SW 1271 (cell line): ENCODE measurements at regions not wholly inside any gene's neighbourhood (a gene's known extent, or its start where the extent isn't known, plus 50 kb on each side); places are given as distances from the start of the nearest gene placed in this dataset.
"Not testable (repeated sequence)": the region's sequence is repeated elsewhere in the genome, so short reads cannot be mapped to it uniquely, and the experiment has no call there.

Experiments
- DNase-seq, 2 experiments: peaks; one replicate each; lab custom pipeline; 2025; lab: John Stamatoyannopoulos, UW

DNA sequence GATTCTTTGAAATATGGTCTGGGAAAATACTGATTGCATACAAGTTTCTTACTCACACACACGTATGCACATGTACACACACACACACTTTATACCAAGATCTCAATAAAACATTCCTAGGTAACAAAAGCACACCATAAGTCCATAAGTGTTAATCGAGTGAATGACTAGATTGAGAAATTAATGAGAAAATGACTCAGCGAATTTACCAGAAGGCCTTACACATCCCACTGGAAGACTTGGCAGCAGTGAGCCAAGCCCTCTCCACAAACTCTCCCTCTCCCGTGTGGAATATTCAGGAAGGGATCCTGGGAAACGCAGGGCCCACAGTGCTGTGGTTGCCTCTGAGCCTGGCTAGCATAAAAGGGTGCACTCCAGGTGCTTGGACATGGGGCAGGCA is 227.2 kb downstream of the LY86 start:
- no peak for DNase-seq

DNA sequence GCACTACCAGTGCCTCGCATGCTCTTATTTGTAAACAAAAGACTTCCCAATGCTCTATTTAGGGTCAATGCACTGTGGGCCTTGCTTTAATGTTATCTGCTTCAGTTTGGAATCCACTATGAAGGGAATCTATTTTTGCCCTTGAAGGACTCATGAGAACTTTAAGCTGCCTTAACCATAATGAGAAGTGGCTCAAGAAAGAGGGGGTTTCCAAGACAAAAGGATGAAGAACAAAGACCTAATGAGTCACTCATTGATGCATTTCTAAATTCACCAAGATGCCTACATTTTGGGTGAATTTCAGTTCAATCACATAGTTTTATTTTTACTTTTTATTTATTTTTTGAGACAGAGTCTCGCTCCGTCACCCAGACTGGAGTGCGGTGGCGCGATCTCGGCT is 228.2 kb downstream of the LY86 start:
- no peak for DNase-seq

DNA sequence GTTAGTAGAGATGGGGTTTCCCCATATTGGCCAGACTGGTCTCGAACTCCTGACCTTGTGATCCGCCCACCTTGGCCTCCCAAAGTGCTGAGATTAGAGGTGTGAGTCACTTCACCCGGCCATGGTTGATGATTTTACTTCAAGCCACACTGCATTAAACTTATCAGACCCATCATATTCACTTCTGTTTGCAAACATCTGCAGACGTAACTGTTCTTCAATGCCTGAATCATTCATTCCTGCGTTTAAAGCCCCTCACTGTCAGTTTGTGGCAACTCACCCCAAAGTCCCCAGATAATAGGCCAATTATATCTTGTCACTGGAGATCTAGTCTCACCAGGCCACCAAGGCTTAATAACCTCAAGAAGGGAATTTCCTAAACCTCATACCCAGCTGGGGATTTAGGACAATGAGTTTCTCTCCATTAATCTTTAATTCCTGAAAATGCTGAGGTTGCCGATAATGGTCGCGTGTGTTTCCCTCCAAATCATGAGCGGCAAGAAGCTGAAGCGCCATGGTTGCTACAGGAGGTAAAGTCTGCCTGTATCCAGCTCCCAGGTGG is 229.6 kb downstream of the LY86 start:
- DNase-seq, result no peak

DNA sequence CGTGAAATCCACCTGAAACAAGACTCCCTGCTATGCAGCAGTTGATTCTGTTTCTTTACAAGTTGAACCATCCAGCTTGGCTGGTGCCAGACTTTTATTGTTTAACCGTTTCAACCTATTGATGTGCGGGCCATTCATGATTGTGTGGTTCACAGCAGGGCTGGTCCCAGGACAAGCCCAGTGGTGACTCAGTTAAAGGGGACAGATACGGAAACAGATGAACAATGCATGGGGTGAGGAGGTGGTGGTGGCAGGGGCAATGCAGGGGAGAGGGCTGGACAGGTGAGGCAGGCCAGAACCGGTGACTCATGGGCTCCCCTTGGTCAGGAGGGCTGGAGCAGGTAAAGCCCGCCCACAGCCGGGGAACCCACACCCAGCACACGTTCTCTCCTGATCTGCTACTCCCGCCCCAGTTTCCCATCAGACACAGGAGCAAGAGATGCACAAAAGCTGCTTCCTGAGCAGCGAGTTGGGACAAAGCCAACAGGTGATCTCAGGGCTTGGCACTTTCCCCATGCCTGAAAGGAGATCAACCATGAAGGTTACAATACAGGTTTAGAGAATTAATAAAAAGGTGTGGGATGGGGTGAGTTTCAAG is 232.2 kb downstream of the LY86 start:
- no peak for DNase-seq

DNA sequence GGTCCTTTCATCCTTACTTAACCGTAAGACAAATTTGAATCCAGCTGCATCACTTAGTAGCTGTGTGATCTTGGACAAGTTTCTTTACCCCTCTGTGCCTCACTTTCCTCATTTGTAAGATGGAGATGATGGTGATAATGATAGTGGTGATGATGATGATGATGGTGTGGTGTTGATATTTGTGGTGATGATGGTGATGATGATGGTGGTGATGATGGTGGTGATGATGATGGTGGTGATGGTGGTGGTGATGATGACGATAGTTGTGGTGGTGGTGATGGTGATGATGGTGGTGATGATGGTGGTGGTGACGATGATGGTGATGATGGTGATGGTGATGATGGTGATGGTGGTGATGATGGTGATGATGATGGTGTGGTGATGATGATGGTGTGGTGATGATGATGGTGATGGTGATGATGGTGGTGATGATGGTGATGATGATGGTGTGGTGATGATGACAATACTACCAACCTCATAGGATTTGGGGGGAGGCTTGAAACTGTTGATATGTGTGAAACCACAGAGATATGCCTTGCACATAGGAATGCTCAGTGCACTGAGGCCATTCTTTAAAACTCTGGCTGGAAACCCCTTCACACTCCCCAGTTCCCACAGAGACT is 233.2 kb downstream of the LY86 start:
- no peak for DNase-seq

DNA sequence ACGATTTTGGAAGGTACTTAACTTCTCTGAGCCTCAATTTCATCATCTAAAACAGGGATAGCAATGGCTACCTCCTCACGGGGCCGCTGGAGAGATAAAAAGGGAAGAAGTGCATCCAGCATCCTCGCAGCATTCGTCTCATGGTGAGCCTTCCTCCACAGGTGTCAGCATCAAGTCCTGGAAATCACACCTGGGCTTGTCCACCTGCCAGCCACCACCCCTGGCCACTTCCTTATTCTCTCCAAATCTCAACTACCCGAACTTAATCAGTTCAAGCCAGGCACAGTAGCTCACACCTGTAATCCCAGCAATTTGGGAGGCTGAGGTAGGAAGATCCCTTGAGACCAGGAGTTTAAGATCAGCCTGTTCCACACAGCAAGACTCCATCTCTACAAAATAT is 234.5 kb downstream of the LY86 start:
- no peak for DNase-seq

DNA sequence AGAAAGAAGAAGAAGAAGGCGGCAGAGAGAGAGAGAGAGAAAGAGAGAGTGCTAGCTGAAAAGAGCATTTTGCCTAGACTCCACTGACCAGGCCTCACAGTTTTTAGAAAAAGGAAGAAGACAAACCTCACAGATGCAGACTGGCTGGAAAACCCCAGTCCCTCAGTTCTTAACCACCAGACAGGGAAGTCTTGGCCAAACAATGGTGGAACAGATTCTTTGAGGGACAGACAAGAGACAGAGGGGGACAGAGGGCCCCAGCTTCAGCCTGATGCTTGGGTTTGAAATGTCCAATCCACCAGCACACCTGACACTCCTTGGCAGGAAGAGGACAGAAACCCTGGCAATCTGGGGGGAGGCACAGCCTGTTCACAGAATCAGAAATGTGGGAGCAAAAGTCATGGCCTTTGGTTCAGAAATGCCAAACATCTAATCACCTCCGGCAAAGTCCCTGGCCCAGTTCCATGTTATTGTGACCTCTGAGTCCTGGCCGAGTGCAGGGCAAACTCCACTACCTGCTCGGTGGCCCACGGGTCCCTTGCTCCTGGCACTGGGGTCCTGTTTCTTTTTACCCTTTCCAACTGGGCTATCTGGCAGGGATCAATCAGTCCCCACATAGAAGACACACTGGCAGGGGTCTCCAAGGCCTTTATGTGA is 235.2 kb downstream of the LY86 start:
- DNase-seq, result no peak

DNA sequence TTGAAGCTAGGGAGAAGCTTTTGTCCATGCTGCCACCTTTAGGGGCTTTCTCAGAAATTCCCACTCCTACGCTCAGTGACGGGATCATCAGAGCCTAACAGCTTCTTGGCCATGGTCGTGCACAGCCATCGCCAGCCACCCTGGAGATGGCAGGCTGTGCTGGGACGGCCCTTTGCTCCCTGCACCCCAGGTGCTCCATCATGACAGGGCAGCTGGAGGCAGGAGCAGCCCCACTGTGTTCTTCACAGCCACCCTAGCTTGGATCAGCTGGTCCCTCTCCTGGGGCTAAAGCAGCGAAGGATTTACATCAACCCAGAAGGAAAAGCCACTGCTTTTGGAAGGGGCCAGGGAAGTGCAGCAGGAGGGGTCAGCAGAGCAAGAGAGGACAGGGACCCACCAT is 235.9 kb downstream of the LY86 start:
- no peak for DNase-seq

DNA sequence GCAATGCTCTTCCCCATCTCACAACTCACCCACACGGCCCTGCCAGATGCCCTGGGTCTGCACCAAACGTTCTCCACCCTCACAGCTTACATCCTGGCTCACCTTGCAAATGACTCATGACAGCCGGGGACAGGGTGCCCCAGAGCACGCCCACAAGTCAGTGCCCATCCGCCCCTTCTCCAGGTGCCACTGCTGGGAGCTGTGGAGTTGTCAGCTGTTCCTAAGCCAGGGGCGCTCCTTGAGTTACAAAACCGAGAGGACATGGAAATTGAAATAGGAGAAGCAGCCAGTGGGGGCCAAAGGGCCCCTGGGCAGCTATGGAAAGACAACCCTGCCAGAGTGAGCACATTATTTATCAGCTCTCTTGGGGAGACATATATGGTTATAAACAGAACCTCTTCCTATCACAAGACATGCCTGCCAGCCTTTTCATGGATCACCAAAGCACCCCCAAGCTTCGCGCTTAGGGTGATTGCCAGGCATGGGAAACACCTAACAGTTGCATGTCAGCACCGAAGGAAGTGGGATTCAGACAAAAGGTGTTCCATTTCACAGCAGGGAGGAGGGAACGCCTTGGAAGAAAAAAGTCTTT is 236.8 kb downstream of the LY86 start:
- no peak for DNase-seq

DNA sequence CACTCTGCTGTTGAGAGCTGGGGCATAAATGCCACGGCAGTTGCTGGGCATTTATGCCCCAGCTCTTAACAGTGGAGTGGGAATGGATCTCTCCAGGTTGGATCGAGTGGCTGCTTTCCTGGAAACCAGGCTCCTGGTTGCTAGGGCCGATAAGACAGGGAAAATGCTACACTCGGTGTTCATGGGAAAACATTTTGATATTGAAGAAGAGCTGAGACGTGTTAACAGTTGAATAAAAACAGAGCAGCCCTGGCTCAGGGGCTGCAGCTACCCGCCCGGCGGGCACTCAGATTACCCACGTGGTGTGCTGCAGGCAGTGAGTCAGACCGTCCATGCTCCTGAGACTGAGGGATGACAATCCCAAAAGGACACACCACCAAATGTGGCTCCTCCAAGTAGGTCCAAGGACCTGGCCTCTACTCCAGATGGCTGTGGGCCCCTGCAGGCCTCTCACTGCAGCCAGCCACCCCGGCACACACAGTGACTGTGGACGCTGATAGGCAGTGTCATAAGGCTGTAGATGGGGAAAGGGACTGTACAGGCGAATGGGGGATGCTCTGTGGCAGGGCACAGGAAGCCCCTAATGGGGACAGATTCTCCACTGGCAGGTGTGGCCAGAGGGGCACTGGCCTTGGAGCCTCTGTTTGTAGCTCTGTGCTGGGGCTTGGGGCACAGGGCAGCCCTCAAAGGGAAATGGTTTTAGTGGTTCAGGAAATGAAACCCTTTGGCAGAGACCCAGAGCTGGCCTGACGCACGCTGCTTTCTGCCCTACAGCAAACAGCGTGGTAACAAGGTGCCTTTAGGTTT is 237.8 kb downstream of the LY86 start:
- DNase-seq, result no peak

DNA sequence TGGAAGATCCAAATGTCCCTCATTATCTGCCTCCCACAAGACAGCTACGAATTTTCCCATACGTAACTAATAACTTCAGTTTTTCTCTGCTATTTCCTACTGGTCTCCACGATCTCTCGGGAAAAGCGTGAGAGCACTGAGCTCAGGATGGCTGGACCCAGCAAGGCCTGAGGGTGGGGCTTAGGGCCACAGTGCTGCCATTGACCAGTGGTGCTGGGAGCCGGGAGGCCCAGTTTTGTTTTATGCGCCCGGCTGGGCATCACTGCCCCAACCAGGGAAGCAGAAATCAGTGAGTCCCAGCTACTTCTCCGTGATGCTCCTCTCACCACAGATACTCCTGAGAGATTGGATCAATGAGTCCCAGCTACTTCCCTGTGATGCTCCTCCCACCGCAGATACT is 238.4 kb downstream of the LY86 start:
- no peak for DNase-seq

DNA sequence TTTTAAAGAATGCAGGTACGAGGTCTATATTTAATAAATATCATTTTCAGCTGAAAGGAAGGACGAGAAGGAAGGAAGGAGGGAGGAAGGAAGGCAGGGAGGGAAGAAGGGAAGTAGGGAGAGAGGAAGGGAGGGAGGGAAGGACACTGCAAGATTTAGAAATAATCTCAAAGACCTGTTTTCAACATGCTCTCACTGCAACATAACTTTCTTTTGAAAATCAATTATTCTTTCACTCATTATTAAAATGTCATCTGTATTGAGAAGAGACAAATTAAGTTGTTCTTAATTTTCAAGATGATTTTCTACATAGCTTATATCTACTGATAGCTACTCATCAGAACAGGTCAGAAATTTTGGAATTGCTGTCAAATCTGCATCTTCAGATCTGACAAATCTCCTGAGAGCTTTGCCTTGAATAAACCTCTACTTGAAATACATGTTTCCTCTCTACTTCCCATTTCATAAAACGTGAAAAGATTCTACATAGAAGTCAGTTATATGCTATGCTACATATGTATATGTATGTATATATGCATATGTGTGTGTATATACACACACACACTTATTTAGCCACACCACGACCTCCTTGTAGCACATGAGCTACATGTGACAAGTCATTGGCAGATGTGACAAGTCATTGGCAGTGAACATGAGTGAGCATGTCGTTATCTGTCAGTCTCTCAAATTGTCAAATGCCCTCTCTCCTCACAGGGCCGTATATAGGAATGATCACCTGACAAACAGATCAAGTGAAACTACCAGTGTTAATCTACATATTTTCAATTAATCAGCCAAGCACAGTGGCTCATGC is 241.6 kb downstream of the LY86 start:
- no peak for DNase-seq

DNA sequence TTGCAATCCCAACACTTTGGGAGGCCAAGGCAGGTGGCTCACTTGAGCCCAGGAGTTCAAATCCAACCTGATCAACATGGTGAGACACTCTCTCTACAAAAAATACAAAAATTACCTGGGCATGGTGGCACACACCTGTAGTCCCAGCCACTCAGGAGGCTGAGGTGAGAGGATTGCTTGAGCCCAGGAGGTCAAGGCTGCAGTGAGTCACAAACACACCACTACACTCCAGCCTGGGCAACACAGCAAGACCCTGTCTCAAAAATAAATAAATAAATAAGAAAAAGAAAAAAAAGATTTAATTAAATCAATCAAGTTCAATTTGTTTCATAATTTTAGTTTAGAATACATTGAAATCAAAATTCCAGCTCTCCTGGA is 242.2 kb downstream of the LY86 start:
- DNase-seq, result not testable (repeated sequence)

DNA sequence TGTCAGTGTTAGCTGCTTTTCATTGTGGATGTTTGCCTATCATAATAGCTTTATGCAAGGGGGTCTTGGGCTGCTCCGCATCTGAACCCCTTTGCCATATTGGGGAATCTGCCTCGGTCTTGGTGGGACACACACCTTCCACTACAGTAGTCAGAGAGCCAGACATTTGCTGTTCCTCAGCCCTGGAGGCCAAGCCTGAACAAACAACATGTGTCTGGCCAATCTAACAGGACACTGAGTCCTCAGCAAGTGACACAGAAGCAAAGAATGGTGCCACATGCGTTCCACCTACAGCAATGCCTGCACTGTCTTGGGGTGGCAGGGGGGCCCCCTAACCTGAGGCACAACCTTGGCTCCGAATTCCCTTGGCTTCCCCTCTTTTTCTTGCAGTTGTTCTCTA is 243.9 kb downstream of the LY86 start:
- no peak for DNase-seq

DNA sequence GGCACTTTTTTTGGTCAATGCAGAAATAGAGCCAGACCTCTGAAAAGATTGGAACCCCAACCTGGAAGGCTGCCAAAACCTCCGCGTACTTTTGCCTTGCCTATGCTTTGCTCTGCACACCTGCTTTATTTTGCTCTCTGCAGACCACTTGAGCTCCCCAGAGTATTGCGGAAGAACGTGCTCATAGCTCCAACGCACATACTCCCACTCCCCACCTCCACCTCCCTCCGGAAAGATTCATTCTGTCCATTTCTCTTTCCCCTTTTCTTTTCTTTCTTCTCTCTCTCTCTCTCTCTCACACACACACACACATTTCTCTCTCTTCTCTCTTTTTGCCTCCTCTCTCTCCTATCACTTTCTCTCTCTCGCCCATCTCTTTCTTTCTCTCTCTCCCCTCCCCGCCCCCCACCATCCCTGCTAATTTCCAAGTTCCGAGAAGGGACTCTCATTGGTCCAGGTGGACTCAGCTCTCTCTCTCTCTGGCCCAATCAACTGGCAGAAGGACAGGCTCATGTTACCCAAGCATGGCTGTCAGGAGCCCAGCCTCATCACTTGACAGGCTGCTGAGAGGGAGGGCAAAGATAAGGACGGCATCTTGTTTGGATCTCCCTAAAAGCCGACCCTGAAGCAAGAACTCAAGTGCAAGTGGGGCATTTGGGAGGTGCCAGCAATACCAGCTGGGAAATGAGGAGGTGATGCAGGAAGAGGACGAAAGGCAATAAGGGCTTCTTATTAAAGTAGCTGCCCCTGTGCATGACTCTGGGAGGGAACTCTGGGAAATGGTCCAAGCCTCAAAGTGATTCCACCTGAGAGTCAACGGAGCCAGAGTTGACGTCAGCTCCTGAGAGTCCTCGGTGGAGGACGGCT is 246.1 kb downstream of the LY86 start:
- no peak for DNase-seq

DNA sequence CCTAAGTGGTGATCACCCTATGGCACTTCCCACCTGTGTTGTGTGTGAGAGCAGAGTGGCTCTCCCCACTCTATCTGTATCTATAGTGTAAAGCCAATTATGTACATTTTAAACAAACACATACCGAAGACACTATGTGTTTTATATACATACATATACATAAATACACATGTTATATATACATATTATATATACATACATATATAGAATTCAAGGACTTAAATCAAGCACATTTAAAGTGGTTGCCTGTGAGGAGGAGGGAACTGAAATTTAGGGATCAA is 246.6 kb downstream of the LY86 start:
- DNase-seq, result no peak

DNA sequence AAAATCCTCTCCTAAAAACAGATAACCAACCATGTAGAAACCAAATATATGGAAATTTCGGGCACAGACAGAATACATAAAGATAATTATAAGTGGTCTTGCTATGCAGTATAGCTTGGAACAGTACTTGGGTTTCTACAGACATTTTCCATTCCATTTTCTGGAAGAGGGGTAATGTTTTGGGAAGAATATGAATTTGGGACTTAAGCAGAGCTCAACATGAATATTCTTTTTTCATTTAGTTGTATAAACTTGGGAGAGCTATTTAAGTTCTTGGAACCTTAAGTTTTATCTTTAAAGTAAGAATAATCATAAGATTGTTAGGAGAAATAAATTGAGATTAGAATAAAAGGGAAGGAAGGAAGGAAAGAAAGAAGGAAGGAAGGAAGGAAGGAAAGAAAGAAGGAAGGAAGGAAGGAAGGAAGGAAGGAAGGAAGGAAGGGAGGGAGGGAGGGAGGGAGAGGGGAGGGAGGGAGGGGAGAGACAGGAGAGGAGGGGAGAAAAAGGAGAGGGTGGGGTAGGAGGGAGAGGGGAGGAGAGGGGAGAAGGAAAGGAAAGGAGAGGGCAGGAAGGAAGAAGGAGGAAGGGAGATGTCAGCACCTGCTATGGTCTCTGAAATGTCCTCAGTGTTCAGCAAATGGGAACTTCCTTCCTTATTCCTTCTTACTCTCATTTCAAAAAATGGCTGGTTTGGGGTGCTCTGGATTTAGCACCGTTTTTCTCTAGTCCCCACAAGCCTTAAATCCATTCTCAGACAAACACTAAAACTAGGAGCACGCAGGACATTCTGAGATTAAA is 248.3 kb downstream of the LY86 start:
- DNase-seq, result no peak

DNA sequence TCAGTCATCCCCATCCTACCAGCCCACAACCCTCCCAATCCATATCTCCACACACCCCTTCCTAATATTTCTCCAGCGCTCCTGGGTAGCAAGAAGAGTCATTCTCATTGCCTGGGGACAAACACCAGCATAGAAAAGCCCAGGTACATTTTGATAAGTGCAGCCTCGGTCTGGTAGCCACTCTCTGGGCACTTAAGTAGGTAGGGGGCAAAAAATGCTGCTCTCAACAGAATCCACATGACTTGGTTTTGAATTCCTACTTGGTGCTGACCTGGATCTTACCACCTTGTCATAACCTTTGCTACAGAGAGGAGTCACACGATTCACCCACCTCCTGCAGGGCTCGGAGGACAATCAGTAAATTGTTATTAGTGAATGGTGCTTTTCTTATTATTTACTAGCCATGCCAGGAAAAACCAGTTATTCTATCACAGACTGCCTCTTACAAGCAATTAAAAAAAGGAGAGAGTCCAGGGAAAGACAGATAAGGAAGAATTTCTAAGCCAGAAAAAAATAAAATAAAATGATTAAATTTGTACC is 249.1 kb downstream of the LY86 start:
- no peak for DNase-seq

DNA sequence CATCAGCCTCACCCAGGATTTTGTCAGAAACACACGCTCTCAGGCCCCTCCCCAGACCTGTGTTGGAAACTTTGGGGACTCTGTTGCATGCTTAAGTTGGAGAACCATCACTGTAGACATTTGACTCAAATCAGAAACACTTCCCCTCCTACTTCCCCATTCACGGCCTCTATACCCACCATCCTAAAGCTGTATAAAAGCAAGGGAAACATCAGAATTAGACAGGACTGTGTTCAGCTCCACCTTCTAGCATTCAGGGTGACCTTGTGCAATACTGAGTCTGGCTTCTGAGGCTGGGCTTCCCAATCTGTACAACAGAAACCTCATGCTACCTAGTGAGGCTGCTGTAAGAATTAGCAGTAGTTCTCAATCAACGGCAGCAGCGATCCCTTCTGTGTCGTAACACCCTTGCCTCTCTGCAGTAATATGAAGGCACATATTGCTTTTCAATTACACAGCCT is 252.3 kb downstream of the LY86 start:
- no peak for DNase-seq
